ENCODE measurements at regions not wholly inside any gene's neighbourhood (a gene's known extent, or its start where the extent isn't known, plus 50 kb on each side); places are given as distances from the start of the nearest gene placed in this dataset.
A peak's percentile ranks its signal among the peaks of the same experiment; 100 is the strongest.

DNA sequence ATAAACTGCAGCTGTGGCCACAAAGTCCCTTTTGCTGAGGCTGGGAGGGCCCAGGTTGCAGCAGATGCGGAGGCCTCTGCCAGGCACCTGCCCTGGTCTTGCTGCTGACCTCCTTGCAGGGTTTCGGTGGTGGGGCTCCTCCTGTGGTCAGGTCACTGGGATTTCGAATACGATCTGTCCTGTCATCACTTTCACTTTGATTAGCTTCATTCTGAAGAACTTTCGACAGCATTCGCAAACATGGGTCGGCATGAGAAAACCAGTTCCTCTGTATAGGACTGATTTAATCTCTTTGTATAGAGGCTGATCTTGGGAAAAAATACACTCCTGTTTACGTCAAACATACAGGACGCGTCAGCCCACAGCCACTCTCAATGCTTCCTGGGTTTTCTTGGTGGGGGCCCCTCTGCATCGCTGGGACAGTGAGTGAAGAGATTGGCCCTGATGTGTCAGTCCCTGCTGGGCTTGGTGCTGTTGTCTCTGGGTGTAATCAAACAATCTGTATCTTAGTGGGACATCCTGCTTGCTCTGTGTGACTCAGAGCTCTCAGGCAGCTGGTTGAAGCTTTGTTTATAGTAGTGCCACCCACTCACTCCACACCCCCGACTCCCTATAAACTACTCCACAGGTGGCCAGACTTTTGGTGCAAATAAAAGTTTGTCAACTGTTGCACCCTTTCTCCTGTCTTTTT, 209.4 kb upstream of the CXCR4 start:
- TF ChIP-seq POLR2A (IDR thresholded peaks at IDR 0.05) (no peak), EP300 (IDR thresholded peaks at IDR 0.05) (no peak), POLR2AphosphoS5 (IDR thresholded peaks at IDR 0.05) (no peak)
- TF ChIP-seq, protein P1, sequence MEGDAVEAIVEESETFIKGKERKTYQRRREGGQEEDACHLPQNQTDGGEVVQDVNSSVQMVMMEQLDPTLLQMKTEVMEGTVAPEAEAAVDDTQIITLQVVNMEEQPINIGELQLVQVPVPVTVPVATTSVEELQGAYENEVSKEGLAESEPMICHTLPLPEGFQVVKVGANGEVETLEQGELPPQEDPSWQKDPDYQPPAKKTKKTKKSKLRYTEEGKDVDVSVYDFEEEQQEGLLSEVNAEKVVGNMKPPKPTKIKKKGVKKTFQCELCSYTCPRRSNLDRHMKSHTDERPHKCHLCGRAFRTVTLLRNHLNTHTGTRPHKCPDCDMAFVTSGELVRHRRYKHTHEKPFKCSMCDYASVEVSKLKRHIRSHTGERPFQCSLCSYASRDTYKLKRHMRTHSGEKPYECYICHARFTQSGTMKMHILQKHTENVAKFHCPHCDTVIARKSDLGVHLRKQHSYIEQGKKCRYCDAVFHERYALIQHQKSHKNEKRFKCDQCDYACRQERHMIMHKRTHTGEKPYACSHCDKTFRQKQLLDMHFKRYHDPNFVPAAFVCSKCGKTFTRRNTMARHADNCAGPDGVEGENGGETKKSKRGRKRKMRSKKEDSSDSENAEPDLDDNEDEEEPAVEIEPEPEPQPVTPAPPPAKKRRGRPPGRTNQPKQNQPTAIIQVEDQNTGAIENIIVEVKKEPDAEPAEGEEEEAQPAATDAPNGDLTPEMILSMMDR (IDR thresholded peaks at IDR 0.05): no peak
- no peaks in the 10 kb centered on the region for H3K27me3 ChIP-seq
- H3K36me3 ChIP-seq: no peaks in the 10 kb centered on the region
- 71 to 82% methylated on average over 6 to 7 of the region's 12 CpGs for WGBS, 2 donors (ENCODE audit: low coverage in 1 of 2)
- no peaks in the 10 kb centered on the region for H3K9me3 ChIP-seq
- peak; percentile 46 for ATAC-seq
- H3K27ac ChIP-seq: no peak overlapping the region
- H3K4me1 ChIP-seq: no peaks in the 10 kb centered on the region
- no peak overlapping the region for H3K4me3 ChIP-seq

DNA sequence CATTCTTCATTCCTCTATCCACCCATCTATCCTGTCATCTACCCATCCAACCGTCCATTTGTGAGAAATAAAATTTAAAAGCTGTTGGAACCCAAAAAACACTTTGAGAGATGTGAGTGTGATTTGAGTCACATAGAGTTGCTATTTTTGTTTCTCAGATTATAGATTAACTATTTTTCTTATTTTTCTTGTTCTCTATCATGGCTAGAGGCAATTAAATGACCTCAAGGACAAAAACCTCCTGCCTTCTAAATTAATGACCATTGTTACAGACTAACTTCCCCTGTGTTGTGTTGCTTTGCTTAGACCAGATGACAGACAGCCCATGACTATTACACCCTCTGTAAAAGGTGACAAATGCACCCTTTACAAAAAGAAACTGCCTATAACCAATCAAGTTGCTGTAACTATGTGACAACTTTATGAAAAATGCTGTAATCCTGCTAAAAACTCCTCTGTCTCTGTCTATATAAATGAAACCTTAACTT, 207.9 kb upstream of the CXCR4 start:
- Histone ChIP-seq H3K9me3 (no peaks in the 10 kb centered on the region), H3K4me3 (no peak overlapping the region), H3K27ac (no peak overlapping the region), H3K4me1 (no peaks in the 10 kb centered on the region), H3K36me3 (no peaks in the 10 kb centered on the region), H3K27me3 (no peaks in the 10 kb centered on the region)
- WGBS, 2 donors (ENCODE audit: low coverage in 1 of 2): 92 to 100% methylated on average over 1 of the region's 1 CpG
- TF ChIP-seq EP300 (IDR thresholded peaks at IDR 0.05): no peak
- no peak for TF ChIP-seq POLR2A (IDR thresholded peaks at IDR 0.05)
- no peak for TF ChIP-seq POLR2AphosphoS5 (IDR thresholded peaks at IDR 0.05)
- TF ChIP-seq, protein P1 (IDR thresholded peaks at IDR 0.05): no peak
- no peak for ATAC-seq

DNA sequence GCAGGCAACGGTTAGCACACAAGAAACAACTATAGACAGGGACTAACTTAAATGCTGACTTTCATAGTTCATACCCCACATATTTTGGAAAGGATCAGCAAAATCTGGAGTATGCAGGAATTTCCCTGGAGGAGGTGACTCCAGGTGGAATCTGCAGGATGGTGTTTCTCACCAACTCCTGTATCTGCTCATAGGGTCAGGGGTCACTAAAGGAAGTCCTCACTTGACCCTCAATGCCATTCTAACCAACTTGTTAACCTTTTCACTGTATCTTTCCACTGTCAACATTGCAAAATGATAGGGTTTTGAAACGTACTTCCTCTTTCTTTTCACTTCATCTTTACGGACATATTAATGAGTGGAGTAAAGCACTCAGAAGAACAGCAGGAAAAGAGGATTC, 207.0 kb upstream of the CXCR4 start:
- WGBS, 2 donors (ENCODE audit: low coverage in 1 of 2): 74 to 77% methylated on average over 3 of the region's 3 CpGs

DNA sequence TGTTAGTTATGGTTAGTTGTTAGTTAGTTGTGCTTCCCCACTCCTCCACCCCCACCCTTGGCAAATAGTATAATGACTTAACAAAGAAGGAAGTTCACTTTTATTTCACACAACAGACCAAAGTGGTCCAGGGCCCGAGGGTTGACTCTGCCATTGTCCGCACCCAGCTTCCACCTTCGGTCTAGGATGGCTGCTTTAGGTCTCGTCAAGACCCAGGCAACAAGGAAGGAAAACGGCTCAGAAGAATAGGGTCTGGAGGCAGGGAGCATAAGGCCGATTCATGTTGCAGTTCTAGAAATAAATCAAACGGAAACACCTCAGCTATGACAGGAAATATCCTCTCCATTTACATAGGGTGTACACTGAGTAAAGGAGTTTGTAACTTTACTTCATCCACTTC, 206.0 kb upstream of the CXCR4 start:
- Histone ChIP-seq H3K9me3 (no peaks in the 10 kb centered on the region), H3K36me3 (no peaks in the 10 kb centered on the region), H3K4me1 (no peaks in the 10 kb centered on the region), H3K27ac (no peak overlapping the region), H3K4me3 (no peak overlapping the region), H3K27me3 (no peaks in the 10 kb centered on the region)
- ATAC-seq: no peak
- TF ChIP-seq EP300 (IDR thresholded peaks at IDR 0.05) (no peak), POLR2AphosphoS5 (IDR thresholded peaks at IDR 0.05) (no peak), POLR2A (IDR thresholded peaks at IDR 0.05) (no peak)
- TF ChIP-seq, protein P1 (IDR thresholded peaks at IDR 0.05): no peak
- WGBS, 2 donors (ENCODE audit: low coverage in 1 of 2): 80 to 88% methylated on average over 6 to 7 of the region's 7 CpGs

More for the DNA sequence above, 207.0 kb upstream of the CXCR4 start:
- H3K4me1 ChIP-seq: no peaks in the 10 kb centered on the region
- H3K27me3 ChIP-seq: no peaks in the 10 kb centered on the region
- ATAC-seq: no peak
- H3K9me3 ChIP-seq: no peaks in the 10 kb centered on the region
- no peak overlapping the region for H3K27ac ChIP-seq
- no peak for TF ChIP-seq EP300 (IDR thresholded peaks at IDR 0.05)
- TF ChIP-seq POLR2AphosphoS5 (IDR thresholded peaks at IDR 0.05): no peak
- TF ChIP-seq, protein P1 (IDR thresholded peaks at IDR 0.05): no peak
- TF ChIP-seq POLR2A (IDR thresholded peaks at IDR 0.05): no peak
- no peak overlapping the region for H3K4me3 ChIP-seq
- no peaks in the 10 kb centered on the region for H3K36me3 ChIP-seq

DNA sequence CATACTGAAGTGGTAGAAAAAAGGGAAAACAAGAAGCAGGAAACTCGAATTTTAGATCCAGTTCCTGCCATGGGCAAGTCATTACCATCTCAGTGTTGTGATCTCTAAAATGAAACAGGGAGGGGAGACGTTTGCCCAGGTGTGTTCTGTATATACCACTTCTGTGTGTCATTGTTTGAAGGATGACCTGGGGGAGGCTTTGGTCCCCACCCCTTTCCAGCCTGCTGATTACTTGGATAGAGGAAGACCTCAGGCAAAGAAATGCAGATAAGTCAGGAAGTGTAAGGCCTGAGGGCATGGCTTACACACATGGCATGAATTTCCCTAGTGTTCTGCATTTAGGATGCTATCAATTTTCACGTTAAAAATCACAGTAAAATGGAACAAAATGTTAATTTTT, 205.2 kb upstream of the CXCR4 start:
- no peaks in the 10 kb centered on the region for H3K4me1 ChIP-seq
- no peak for ATAC-seq
- no peak overlapping the region for H3K4me3 ChIP-seq
- H3K27ac ChIP-seq: no peak overlapping the region
- TF ChIP-seq EP300 (IDR thresholded peaks at IDR 0.05) (no peak), POLR2A (IDR thresholded peaks at IDR 0.05) (no peak), POLR2AphosphoS5 (IDR thresholded peaks at IDR 0.05) (no peak)
- TF ChIP-seq, protein P1 (IDR thresholded peaks at IDR 0.05): no peak
- H3K27me3 ChIP-seq: no peaks in the 10 kb centered on the region
- WGBS, 2 donors (ENCODE audit: low coverage in 1 of 2): 63 to 89% methylated on average over 1 to 3 of the region's 3 CpGs
- no peaks in the 10 kb centered on the region for H3K9me3 ChIP-seq
- H3K36me3 ChIP-seq: no peaks in the 10 kb centered on the region

Measured in gastroesophageal sphincter (tissue), 4 donors.